Small intestine (tissue), 7 donors: ENCODE measurements at regions not wholly inside any gene's neighbourhood (a gene's known extent, or its start where the extent isn't known, plus 50 kb on each side); places are given as distances from the start of the nearest gene placed in this dataset.
A peak's percentile ranks its signal among the peaks of the same experiment; 100 is the strongest.

Source experiments
- DNase-seq, 2 donors: peaks; one replicate each; pipeline versions ENCODE4 v3.0.0 to v3.0.0-alpha.2; 2013
- FAIRE-seq: peaks from 2 replicates; lab custom pipeline; 2012; peaks lifted over from hg19 to GRCh38; lab: Jason Lieb, UNC
- H3K27ac ChIP-seq, 3 donors: one replicate each; pipeline ENCODE4 v1.5.1; 2013; ENCODE audit warnings: low read length in 2 of 3, mild to moderate bottlenecking in 2 of 3, control low read depth in 1 of 3, inconsistent platforms in 1 of 3, low read depth in 1 of 3, moderate library complexity in 1 of 3
- H3K27me3 ChIP-seq, 3 donors: one replicate each; pipeline ENCODE4 v1.6.1; 2013; ENCODE audit warnings: low read length in 3 of 3, inconsistent platforms in 1 of 3; ENCODE audit not compliant: control insufficient read depth in 3 of 3, insufficient read depth in 3 of 3
- H3K36me3 ChIP-seq, 3 donors: one replicate each; pipeline ENCODE4 v1.6.1; 2013; ENCODE audit warnings: low read length in 3 of 3, inconsistent platforms in 1 of 3, low read depth in 1 of 3, mild to moderate bottlenecking in 1 of 3, moderate library complexity in 1 of 3; ENCODE audit not compliant: control insufficient read depth in 3 of 3, insufficient read depth in 2 of 3
- H3K4me1 ChIP-seq, 3 donors: one replicate each; pipeline ENCODE4 v1.6.1; 2013; ENCODE audit warnings: low read length in 2 of 3, inconsistent platforms in 1 of 3, low read depth in 1 of 3, mild to moderate bottlenecking in 1 of 3, moderate library complexity in 1 of 3; ENCODE audit not compliant: control insufficient read depth in 3 of 3, insufficient read depth in 2 of 3
- H3K4me3 ChIP-seq, 3 donors: one replicate each; pipeline ENCODE4 v1.5.1; 2013; ENCODE audit warnings: low read length in 3 of 3, control low read depth in 1 of 3, inconsistent platforms in 1 of 3, low read depth in 1 of 3, mild to moderate bottlenecking in 1 of 3, moderate library complexity in 1 of 3
- H3K9me3 ChIP-seq, 2 donors: one replicate each; pipeline ENCODE4 v1.6.1; 2013; ENCODE audit warnings: low read depth in 1 of 2, low read length in 1 of 2; ENCODE audit not compliant: control insufficient read depth in 2 of 2, insufficient read depth in 1 of 2
- WGBS, 3 donors: extraction: QIAGEN DNeasy Blood & Tissue Kit; methylation state at CpG; one replicate each; pipeline ENCODE4 v1.1.7; 2013; 5-methylcytosine and 5-hydroxymethylcytosine counted together
- donor health status: healthy with polysubstance abuse.
- donor health status: control.
- donor health status: control.
- donor health status: Bipolar disorder and iron deficiency.
- donor health status: healthy.

GRCh38 chr1:55641947-55642346, 426.8 kb upstream of the USP24 start:
- WGBS, 3 donors, result 78 to 83% (median 80%) methylated on average over 1 of the region's 1 CpG
- Histone ChIP-seq H3K4me1 (no peaks in the 10 kb centered on the region), H3K9me3 (no peaks in the 10 kb centered on the region), H3K4me3 (no peak overlapping the region), H3K27ac (no peak overlapping the region), H3K27me3 (peaks cover 0 to 2% (median 2%) of the 10 kb centered on the region in 3 donors), H3K36me3 (no peaks in the 10 kb centered on the region)
- DNase-seq, result no peak
- no peak for FAIRE-seq

- no peaks in the 10 kb centered on the region for H3K4me1 ChIP-seq
- no peaks in the 10 kb centered on the region for H3K9me3 ChIP-seq
- H3K4me3 ChIP-seq, result no peak overlapping the region
- H3K36me3 ChIP-seq, result no peaks in the 10 kb centered on the region
- FAIRE-seq, result no peak
- peak; percentile 28 to 31 for DNase-seq
- peaks cover 0 to 2% (median 2%) of the 10 kb centered on the region in 3 donors for H3K27me3 ChIP-seq
- 45 to 49% (median 47%) methylated on average over 7 of the region's 7 CpGs for WGBS, 3 donors
- no peak overlapping the region for H3K27ac ChIP-seq
Observed at GRCh38 chr1:55640708-55641473, 425.7 kb upstream of the USP24 start.

GRCh38 chr1:55639526-55639925, 424.4 kb upstream of the USP24 start:
- H3K36me3 ChIP-seq, result no peaks in the 10 kb centered on the region
- FAIRE-seq (no peak), DNase-seq (no peak)
- H3K27ac ChIP-seq, result no peak overlapping the region
- H3K27me3 ChIP-seq, result peaks cover 0 to 2% (median 2%) of the 10 kb centered on the region in 3 donors
- H3K4me1 ChIP-seq, result no peaks in the 10 kb centered on the region
- no peak overlapping the region for H3K4me3 ChIP-seq
- no peaks in the 10 kb centered on the region for H3K9me3 ChIP-seq
- 86 to 91% (median 89%) methylated on average over 5 of the region's 5 CpGs for WGBS, 3 donors

- FAIRE-seq (no peak), DNase-seq (peak in 1 of 2 donors; percentile 6)
- Histone ChIP-seq H3K27ac (no peak overlapping the region), H3K4me1 (no peaks in the 10 kb centered on the region), H3K36me3 (no peaks in the 10 kb centered on the region), H3K9me3 (no peaks in the 10 kb centered on the region), H3K27me3 (peaks cover 0 to 2% (median 2%) of the 10 kb centered on the region in 3 donors), H3K4me3 (no peak overlapping the region)
- WGBS, 3 donors, result 68 to 92% (median 88%) methylated on average over 1 of the region's 1 CpG
Observed at GRCh38 chr1:55639051-55639450, 423.9 kb upstream of the USP24 start.

GRCh38 chr1:55636696-55637095, 421.5 kb upstream of the USP24 start:
- H3K9me3 ChIP-seq, result no peaks in the 10 kb centered on the region
- 75 to 94% (median 89%) methylated on average over 1 of the region's 1 CpG for WGBS, 3 donors
- H3K36me3 ChIP-seq, result no peaks in the 10 kb centered on the region
- DNase-seq, result no peak
- no peak overlapping the region for H3K4me3 ChIP-seq
- no peak for FAIRE-seq
- no peaks in the 10 kb centered on the region for H3K4me1 ChIP-seq
- H3K27ac ChIP-seq, result no peak overlapping the region
- peaks cover 0 to 2% (median 0%) of the 10 kb centered on the region in 3 donors for H3K27me3 ChIP-seq

GRCh38 chr1:55635856-55636255, 420.7 kb upstream of the USP24 start:
- H3K36me3 ChIP-seq, result no peaks in the 10 kb centered on the region
- H3K4me3 ChIP-seq, result no peak overlapping the region
- WGBS, 3 donors, result 45 to 65% (median 52%) methylated on average over 2 of the region's 2 CpGs
- FAIRE-seq (no peak), DNase-seq (no peak)
- H3K27me3 ChIP-seq, result peaks cover 0 to 2% (median 0%) of the 10 kb centered on the region in 3 donors
- no peaks in the 10 kb centered on the region for H3K4me1 ChIP-seq
- H3K9me3 ChIP-seq, result no peaks in the 10 kb centered on the region
- H3K27ac ChIP-seq, result no peak overlapping the region

- H3K27me3 ChIP-seq, result peaks cover 0 to 2% (median 0%) of the 10 kb centered on the region in 3 donors
- no peaks in the 10 kb centered on the region for H3K9me3 ChIP-seq
- no peaks in the 10 kb centered on the region for H3K36me3 ChIP-seq
- H3K4me1 ChIP-seq, result no peaks in the 10 kb centered on the region
- DNase-seq (no peak), FAIRE-seq (no peak)
- H3K27ac ChIP-seq, result no peak overlapping the region
- 32 to 76% (median 66%) methylated on average over 1 of the region's 1 CpG for WGBS, 3 donors
- no peak overlapping the region for H3K4me3 ChIP-seq
Observed at GRCh38 chr1:55634516-55634915, 419.4 kb upstream of the USP24 start.

GRCh38 chr1:55632906-55633305, 417.7 kb upstream of the USP24 start:
- 68 to 79% (median 70%) methylated on average over 2 of the region's 2 CpGs for WGBS, 3 donors
- no peak for FAIRE-seq

More at GRCh38 chr1:55632906-55633305, 417.7 kb upstream of the USP24 start:
- no peaks in the 10 kb centered on the region for H3K9me3 ChIP-seq
- H3K4me1 ChIP-seq, result no peaks in the 10 kb centered on the region
- no peaks in the 10 kb centered on the region for H3K36me3 ChIP-seq
- H3K27me3 ChIP-seq, result peaks cover 0 to 2% (median 0%) of the 10 kb centered on the region in 3 donors
- DNase-seq, result peak in 1 of 2 donors; percentile 5
- no peak overlapping the region for H3K27ac ChIP-seq
- no peak overlapping the region for H3K4me3 ChIP-seq
